HG03159 (cell line): ENCODE measurements at regions not wholly inside any gene's neighbourhood (a gene's known extent, or its start where the extent isn't known, plus 50 kb on each side); places are given as distances from the start of the nearest gene placed in this dataset.
"Not testable (repeated sequence)": the region's sequence is repeated elsewhere in the genome, so short reads cannot be mapped to it uniquely, and the experiment has no call there.

Experiments used
- ATAC-seq: cut with Tn5 transposase; IDR thresholded peaks from one replicate; pipeline ENCODE4 v1.9.1; 2021; ENCODE audit warnings: mild to moderate bottlenecking, moderate library complexity; ENCODE audit not compliant: unreplicated experiment

GRCh38 chr20:47865451-47865850 is 80.2 kb upstream of the SULF2 start:
- ATAC-seq = no peak

DNA sequence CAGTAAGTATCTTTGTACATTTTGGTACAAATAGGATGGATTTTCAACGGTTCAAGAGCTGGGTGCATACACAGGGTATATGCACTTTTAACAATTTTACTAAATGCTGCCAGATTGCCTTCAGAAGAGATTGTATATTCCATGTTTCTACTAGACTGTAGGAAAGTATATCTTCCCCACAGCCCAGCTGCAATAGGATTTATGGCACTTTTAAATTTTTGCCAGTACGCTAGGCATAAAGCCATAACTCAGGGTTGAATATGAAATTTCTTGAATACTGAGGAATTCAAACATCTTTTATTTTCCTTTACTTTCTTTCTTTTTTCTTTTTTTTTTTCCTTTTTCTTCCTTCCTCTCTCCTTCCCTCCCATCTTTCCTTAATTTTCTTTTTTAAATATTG is 78.7 kb upstream of the SULF2 start:
- ATAC-seq = no peak

DNA sequence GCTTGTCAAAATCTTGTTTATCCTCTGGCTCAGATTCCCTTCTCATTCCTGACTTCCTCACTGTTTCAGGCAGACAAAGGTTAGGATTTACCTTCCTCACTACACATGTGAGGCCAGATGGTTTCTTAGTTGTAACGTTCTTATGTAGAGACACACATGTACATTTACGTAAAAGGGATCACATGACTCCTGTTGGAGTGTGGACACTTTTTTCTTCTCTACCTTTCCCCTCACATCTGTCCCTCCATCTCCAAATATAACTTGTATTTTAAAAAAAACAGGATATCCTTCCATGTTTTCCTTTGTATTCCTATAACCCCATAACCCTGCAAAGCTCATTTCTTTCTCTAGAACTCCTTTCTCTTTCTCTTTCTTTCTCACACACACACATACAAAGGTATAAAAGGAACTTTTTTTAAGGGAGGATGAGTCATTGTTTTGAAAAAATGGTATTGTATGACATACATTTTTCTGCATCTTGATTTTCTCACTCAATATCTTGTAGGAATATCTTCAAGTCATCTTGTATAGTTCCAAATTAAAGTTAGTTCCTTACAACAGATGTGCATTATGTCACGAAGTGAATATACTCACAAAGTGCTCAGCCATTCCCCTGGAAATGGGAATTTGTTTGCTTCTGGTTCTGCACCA is 78.2 kb upstream of the SULF2 start:
- no peak for ATAC-seq

GRCh38 chr20:47862574-47863240 is 77.4 kb upstream of the SULF2 start:
- ATAC-seq = no peak

DNA sequence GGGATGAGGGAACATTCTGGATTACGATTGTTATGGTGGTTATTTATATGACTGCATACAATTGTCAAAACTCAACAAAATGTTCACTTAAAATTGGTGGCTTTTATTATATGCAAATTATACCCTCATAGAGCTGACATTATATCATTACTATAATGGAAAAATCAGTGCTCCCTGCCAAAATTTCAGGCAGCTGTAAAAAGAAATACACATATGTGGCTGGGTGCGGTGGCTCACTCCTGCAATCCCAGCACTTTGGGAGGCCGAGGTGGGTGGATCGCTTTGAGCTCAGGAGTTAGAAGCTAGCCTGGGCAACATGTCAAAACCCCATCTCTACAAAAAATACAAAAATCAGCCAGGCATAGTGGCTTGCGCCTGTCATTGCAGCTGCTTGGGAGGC is 75.8 kb upstream of the SULF2 start:
- no peak for ATAC-seq

DNA sequence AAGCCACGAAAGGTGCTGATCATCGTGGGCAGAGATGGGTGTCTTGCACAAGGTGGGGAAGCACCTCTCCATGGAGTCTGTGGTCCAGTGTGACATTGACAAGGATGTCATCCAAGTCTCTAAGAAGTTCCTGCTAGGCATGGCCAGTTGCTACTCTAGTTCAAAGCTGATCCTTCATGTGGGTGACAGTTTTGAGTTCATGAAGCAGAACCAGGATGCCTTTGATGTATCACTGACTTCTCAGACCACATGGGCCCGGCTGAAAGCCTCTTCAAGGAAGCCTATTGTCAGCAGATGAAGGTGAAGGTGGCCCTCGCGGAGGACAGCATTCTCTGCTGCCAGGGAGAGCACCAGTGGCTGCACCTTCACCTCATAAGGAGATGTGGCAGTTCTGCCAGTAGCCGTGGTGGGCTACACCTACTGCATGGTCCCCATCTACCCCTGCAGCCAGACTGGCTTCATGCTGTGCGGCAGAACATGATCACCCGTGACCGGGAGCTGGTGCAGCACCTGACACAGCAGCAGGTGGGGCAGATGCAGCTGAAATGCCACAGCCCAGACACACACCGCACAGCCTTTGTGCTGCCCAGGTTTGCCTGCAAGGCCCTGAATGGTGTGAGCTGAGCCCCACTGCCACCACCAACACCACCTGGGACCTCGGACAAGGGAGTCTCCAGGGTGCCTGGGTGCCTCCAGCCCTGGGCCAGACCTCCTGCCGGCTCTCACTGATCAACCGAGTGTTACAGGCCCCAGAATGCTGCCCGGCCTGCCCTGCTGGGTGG is 75.0 kb upstream of the SULF2 start:
- ATAC-seq = no peak

DNA sequence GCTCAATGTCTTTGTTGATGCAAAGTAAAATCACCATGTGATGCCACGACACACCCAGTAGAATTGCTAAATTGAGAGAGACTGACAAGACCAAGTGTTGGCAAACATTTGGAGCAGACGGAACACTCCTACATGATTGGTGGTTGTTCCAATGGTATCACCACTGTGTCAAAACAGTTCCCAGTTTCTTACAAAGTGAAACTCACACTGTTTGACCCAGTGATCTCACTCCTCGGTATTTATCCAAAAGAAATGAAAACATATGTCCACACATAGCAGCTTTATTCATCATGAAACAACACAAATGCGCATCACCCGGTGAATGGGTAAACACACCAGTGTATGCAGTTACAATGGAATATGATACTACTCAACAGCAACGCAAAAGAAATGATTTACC is 74.0 kb upstream of the SULF2 start:
- ATAC-seq = no peak

GRCh38 chr20:47857569-47858464 is 72.5 kb upstream of the SULF2 start:
- ATAC-seq = no peak

DNA sequence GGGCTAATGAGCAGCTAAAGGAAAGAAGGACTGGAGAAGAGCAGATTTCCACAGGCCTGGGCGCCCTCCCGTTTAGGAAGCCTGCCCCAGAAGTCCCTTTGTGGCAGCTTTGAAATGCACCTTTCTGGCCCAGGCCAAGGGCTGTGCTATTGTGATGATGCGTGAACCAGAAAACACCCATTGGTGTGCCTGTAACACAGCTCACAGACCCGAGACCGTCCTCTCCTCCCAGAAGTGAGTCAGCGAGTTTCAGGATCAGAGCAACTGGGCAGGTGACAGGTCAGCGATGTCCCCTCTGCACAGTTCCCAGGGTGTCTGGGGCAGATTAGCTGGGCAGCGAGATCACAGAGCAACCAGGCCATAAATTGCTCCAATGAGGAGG is 71.9 kb upstream of the SULF2 start:
- no peak for ATAC-seq

DNA sequence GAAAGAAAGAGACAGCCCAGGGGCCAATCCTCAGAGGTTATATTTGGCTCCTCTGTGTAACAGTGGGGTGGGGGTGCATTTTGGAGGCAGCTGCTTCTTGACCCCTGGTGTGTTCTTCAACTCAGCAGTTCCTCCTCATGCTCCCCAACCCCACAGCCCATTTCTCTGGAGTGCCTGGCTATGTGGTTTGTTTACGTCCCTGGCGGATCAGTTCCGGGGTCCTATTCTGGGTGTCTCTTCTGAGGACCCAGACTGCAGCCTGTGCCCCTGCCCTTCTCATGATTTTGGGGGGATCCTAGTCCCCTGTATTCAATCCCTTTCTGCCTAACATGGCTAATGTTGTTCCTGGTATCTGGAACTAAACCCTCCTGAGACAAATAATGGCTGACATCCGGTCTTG is 70.5 kb upstream of the SULF2 start:
- no peak for ATAC-seq

- ATAC-seq = no peak
Measured at GRCh38 chr20:47854687-47855212, 69.5 kb upstream of the SULF2 start.

- ATAC-seq = no peak
Measured at GRCh38 chr20:47851774-47852173, 66.5 kb upstream of the SULF2 start.

DNA sequence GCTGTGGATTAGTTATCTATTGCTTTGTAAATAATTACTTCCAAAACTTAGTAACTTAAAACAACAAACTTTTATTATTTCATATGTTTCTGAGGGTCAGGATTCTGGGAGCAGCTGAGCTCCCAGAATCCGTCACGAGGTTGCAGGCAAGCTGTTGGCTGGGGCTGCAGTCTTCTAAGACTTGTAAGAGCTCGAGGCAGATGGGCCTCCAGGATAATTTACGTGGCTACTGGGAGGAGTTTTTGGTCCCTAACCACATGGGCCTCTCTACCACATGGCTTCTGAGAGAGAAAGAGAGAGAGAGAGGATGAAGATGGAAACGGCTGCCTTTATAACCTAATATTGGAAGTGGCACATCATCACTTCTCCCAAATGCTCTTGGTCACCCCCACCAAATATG is 64.9 kb upstream of the SULF2 start:
- ATAC-seq = no peak

DNA sequence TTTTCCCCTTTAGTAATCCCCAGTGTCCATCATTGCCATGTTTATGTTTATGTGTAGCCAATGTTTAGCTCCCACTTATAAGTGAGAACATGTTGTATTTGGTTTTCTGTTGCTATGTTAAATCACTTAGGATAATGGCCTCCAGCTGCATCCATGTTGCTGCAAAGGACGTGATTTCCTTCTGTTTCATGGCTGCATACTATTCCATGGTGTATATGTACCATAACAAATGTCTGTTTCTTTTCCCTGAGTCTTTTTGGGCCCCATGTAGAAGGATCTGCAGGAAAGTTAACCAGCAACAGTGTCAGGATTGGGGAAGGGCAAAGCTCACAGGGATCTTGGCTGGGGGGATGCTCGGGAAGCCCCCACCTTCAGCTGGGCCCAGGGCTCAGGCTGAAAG is 64.3 kb upstream of the SULF2 start:
- no peak for ATAC-seq

DNA sequence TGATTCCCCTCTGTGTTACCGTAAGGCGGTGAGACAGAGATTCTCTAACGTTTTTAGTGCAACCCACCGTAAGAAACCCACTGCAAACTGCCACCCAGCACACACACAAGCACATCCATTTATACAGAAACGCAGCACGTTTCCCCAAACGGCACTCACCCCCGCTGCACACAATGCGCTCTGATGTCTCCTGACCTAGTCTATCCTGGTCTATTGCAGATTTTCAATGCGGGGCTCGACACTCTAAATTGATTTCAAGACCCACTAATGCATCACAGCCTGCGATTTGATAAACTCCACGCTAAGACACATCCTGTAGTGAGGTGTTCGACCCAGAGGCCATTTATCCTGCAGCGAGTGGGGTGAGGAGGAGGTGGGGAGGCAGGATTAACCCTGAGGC is 63.7 kb upstream of the SULF2 start:
- ATAC-seq = no peak

GRCh38 chr20:47848534-47848933 is 63.3 kb upstream of the SULF2 start:
- ATAC-seq = not testable (repeated sequence)

GRCh38 chr20:47847884-47848485 is 62.7 kb upstream of the SULF2 start:
- no peak for ATAC-seq

DNA sequence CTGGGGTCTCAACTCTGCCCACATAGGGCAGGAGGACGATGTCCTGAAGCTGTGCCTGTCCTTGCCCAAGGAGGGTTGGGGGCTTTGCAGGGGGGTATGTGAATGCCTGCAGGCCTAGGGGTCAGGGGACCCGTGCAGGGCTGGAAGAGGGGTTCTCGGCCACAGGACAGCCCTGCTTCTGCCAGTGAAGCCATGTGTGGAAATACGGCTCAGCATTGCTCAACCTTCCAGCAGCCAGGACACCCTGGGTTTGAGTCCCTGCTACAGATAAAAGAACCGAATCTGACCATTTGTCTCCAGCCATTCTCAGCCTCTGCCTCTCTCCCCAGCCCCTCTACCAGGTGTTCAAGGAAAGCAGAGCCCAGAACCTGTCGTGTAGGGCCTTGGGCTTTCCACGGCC is 61.9 kb upstream of the SULF2 start:
- not testable (repeated sequence) for ATAC-seq

GRCh38 chr20:47846651-47847050 is 61.4 kb upstream of the SULF2 start:
- not testable (repeated sequence) for ATAC-seq

DNA sequence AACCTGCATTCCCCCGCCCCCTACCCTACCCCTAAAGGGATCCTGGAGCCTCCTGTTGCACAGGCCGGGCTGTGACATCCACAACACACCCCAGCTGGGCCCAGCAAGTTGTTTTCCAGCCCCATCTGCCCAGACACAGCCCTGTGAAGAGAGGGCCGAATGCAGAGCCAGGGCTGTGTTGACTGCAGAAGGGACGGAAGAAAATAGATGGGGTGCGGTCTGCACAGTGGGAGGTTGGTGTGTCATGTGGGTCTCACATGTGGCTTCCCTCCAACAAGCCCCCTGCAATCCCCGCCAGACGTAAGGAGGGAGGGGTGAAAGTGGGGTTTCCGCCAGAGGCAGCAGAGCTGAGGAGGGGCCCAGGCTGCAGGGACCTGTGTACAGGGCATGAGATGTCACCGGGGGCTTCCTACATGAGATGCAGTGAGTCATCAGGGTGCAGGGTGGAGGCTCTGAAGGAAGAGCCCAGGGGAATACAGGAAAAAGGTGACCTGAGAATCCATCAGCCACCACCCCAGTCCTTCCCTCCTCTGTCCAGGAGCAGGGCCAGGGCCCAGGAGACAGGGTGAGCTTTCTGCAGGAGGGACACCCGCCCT is 60.2 kb upstream of the SULF2 start:
- not testable (repeated sequence) for ATAC-seq
